ENCODE measurements at regions not wholly inside any gene's neighbourhood (a gene's known extent, or its start where the extent isn't known, plus 50 kb on each side); places are given as distances from the start of the nearest gene placed in this dataset.
"Not testable (repeated sequence)": the region's sequence is repeated elsewhere in the genome, so short reads cannot be mapped to it uniquely, and the experiment has no call there.

GRCh38 chr2:87650837-87651236, 97.0 kb upstream of the PLGLB2 start:
- TF ChIP-seq POLR2A, CTCF (IDR thresholded peaks at IDR 0.05): not testable (repeated sequence)

Measured in right lobe of liver (tissue), 4 donors.